ENCODE measurements at regions not wholly inside any gene's neighbourhood (a gene's known extent, or its start where the extent isn't known, plus 50 kb on each side); places are given as distances from the start of the nearest gene placed in this dataset.
A peak's percentile ranks its signal among the peaks of the same experiment; 100 is the strongest.

DNA sequence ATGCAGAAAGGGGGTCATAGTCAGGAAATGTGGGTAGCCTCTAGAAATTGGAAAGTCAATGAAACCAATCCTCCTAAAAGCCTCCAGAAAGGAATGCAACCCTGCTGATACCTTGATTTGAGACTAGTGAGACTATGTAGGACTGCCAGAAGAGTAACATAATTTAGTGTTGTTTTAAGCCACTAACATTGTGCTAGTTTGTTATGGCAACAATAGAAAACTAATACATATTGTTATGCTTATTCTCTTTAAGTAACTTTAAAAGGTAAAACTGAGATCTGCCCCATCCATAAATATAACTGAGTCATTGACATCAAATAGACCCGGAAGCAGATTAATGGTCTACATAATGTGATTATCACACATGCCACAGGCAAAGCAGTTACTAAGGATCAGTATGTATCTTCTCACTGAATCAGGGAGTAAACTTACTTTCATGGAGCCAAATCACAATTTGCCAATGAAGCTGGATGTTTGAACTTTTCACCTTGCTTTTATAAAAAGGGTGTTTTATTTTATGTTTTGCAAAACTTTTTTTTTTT is 146.4 kb upstream of the TMEM106B start:
- 0 out of 7 replicates have a peak overlapping the region, but pooled peaks of 1 of the 3 experiments have one; percentile 51 for H3K27ac Mint-ChIP-seq
- no peaks in the 10 kb centered on the region; a peak in 1 of 7 replicates for H3K36me3 Mint-ChIP-seq (ENCODE audit: insufficient read depth in 1 of 3, low read depth in 3 of 3)
- Histone ChIP-seq H2BK20ac (ENCODE audit: low read depth, low read length, poor library complexity, severe bottlenecking) (no peak overlapping the region), H4K5ac (ENCODE audit: insufficient read length, low read depth, low read length) (no peak overlapping the region), H4K20me1 (ENCODE audit: control insufficient read depth, insufficient read depth, insufficient read length) (no peaks in the 10 kb centered on the region), H2AFZ (ENCODE audit: low read length) (no peak overlapping the region), H3K23me2 (ENCODE audit: insufficient read length, low read depth, low read length, poor library complexity, severe bottlenecking) (no peaks in the 10 kb centered on the region), H3K4ac (ENCODE audit: low read depth, low read length) (no peak overlapping the region), H3K18ac (ENCODE audit: insufficient read length, low read depth, low read length) (no peak overlapping the region), H4K91ac (ENCODE audit: insufficient read length, low read depth, low read length) (no peak overlapping the region), H3K27ac (ENCODE audit: insufficient read length, low read depth, low read length) (no peak overlapping the region), H3K9ac (ENCODE audit: extremely low read depth, insufficient read length, low read length) (no peak overlapping the region), H3K27me3 (ENCODE audit: insufficient read depth, low read length) (no peaks in the 10 kb centered on the region), H2AK5ac (ENCODE audit: insufficient read length, low read length) (no peak overlapping the region), H2BK5ac (ENCODE audit: insufficient read length, low read length) (no peak overlapping the region), H2BK120ac (ENCODE audit: low read depth, low read length, poor library complexity, severe bottlenecking) (no peak overlapping the region), H2BK15ac (ENCODE audit: low read depth, low read length) (no peak overlapping the region), H3K56ac (ENCODE audit: insufficient read length, low read depth, low read length) (no peak overlapping the region), H3K79me1 (ENCODE audit: insufficient read depth, low read depth, low read length, poor library complexity, severe bottlenecking) (no peaks in the 10 kb centered on the region), H3K14ac (ENCODE audit: insufficient read depth, low read length) (no peak overlapping the region), H3K4me2 (ENCODE audit: insufficient read depth, insufficient read length, low read length) (no peak overlapping the region), H4K8ac (replicated peaks; ENCODE audit: insufficient read length, low read depth, low read length) (no peak overlapping the region), H3T11ph (ENCODE audit: low read length) (no peak overlapping the region), H2BK12ac (ENCODE audit: insufficient read length, low read depth, low read length) (no peak overlapping the region), H3K79me2 (ENCODE audit: insufficient read depth, low read length) (no peaks in the 10 kb centered on the region), H3K9me3 (ENCODE audit: control insufficient read depth, low read depth, low read length) (no peaks in the 10 kb centered on the region), H3K4me1 (ENCODE audit: insufficient read depth, low read length) (no peaks in the 10 kb centered on the region), H3K23ac (ENCODE audit: insufficient read length, low read depth, low read length) (no peak overlapping the region)
- peaks cover 26 to 28% of the 10 kb centered on the region in 2 experiments for H3K4me1 Mint-ChIP-seq
- H3K9me3 Mint-ChIP-seq = peaks cover 0 to 2% of the 10 kb centered on the region in 2 experiments; a peak in 2 of 5 replicates
- TF ChIP-seq, protein P1, sequence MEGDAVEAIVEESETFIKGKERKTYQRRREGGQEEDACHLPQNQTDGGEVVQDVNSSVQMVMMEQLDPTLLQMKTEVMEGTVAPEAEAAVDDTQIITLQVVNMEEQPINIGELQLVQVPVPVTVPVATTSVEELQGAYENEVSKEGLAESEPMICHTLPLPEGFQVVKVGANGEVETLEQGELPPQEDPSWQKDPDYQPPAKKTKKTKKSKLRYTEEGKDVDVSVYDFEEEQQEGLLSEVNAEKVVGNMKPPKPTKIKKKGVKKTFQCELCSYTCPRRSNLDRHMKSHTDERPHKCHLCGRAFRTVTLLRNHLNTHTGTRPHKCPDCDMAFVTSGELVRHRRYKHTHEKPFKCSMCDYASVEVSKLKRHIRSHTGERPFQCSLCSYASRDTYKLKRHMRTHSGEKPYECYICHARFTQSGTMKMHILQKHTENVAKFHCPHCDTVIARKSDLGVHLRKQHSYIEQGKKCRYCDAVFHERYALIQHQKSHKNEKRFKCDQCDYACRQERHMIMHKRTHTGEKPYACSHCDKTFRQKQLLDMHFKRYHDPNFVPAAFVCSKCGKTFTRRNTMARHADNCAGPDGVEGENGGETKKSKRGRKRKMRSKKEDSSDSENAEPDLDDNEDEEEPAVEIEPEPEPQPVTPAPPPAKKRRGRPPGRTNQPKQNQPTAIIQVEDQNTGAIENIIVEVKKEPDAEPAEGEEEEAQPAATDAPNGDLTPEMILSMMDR (conservative IDR thresholded peaks at IDR 0.05) = no peak
- WGBS (ENCODE audit: extremely low coverage, insufficient read length, low lambda C conversion rate) = no CpG with 5 or more reads among the region's 1 CpG
- no peak overlapping the region; a peak in 1 of 5 replicates for H3K4me3 Mint-ChIP-seq
- H3K27me3 Mint-ChIP-seq (ENCODE audit: low read depth) = no peaks in the 10 kb centered on the region
- no peak for DNase-seq

All from H9 (cell line).